ENCODE measurements at regions not wholly inside any gene's neighbourhood (a gene's known extent, or its start where the extent isn't known, plus 50 kb on each side); places are given as distances from the start of the nearest gene placed in this dataset.

GRCh38 chr1:59045137-59045536 is 251.8 kb upstream of the FGGY start:
- Histone ChIP-seq H3K9me3 (ENCODE audit: control insufficient read depth, low read length) (no peaks in the 10 kb centered on the region), H3K27ac (ENCODE audit: insufficient read depth, low read length, poor library complexity, severe bottlenecking) (no peak overlapping the region), H3K4me3 (ENCODE audit: insufficient read depth, low read depth, low read length, poor library complexity, severe bottlenecking) (no peak overlapping the region), H3K27me3 (replicated peaks; ENCODE audit: control insufficient read depth, insufficient read depth, low read length, poor library complexity, severe bottlenecking) (no peaks in the 10 kb centered on the region), H3K36me3 (ENCODE audit: control insufficient read depth, insufficient read depth, low read length) (no peaks in the 10 kb centered on the region), H3K4me1 (ENCODE audit: control insufficient read depth, insufficient read depth, low read length, poor library complexity, severe bottlenecking) (peaks cover 19% of the 10 kb centered on the region)
- no peak for DNase-seq

DNA sequence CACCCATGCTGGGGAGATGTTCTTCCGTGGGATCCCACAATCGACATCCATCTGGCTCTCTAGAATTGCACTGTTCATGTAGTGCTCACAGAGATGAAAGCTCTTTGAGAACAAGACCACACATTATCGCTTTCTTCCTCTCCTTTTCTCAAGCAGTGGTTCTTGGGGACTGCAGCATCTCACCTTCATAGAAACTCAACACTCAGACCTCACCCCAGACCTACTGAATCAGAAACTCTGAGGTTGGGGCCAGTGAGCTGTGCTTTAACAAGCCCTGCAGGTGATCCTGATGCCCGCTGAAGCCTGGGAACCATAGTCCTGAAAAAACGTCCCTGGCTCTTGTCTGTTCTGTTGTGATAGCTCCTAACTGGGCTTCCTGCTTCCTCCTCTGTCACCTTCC is 251.3 kb upstream of the FGGY start:
- no peaks in the 10 kb centered on the region for H3K36me3 ChIP-seq (ENCODE audit: control insufficient read depth, insufficient read depth, low read length)
- H3K4me1 ChIP-seq (ENCODE audit: control insufficient read depth, insufficient read depth, low read length, poor library complexity, severe bottlenecking): peaks cover 19% of the 10 kb centered on the region
- H3K9me3 ChIP-seq (ENCODE audit: control insufficient read depth, low read length): no peaks in the 10 kb centered on the region
- no peaks in the 10 kb centered on the region for H3K27me3 ChIP-seq (replicated peaks; ENCODE audit: control insufficient read depth, insufficient read depth, low read length, poor library complexity, severe bottlenecking)
- no peak overlapping the region for H3K4me3 ChIP-seq (ENCODE audit: insufficient read depth, low read depth, low read length, poor library complexity, severe bottlenecking)
- no peak for DNase-seq
- H3K27ac ChIP-seq (ENCODE audit: insufficient read depth, low read length, poor library complexity, severe bottlenecking): no peak overlapping the region

- no peak overlapping the region for H3K27ac ChIP-seq (ENCODE audit: insufficient read depth, low read length, poor library complexity, severe bottlenecking)
These were observed 250.8 kb upstream of the FGGY start for GRCh38 chr1:59046134-59046533.

DNA sequence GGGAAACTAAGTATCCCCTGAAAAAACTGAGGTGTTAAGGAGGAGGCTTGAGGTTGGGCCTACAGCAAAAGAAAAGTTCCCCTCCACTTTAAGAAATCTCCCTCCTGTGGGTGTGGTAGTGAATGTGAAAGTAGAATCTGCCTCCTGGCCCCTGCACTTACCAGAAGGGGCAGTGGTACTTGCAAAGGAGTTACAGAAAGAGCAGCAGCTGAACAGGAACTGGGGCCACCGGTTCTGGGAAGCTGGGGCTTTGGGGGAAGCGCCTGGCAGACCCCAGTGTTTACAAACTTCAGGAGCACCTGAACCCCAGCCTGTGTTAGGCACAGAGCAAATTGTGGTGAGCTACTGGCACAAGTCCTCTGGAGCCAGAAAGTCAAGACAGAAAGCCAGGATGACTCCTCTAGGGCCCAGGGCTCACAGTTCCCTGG is 250.2 kb upstream of the FGGY start:
- DNase-seq: no peak
- H3K4me1 ChIP-seq (ENCODE audit: control insufficient read depth, insufficient read depth, low read length, poor library complexity, severe bottlenecking): peaks cover 19% of the 10 kb centered on the region
- no peaks in the 10 kb centered on the region for H3K27me3 ChIP-seq (replicated peaks; ENCODE audit: control insufficient read depth, insufficient read depth, low read length, poor library complexity, severe bottlenecking)
- no peak overlapping the region for H3K4me3 ChIP-seq (ENCODE audit: insufficient read depth, low read depth, low read length, poor library complexity, severe bottlenecking)
- H3K9me3 ChIP-seq (ENCODE audit: control insufficient read depth, low read length): no peaks in the 10 kb centered on the region
- no peaks in the 10 kb centered on the region for H3K36me3 ChIP-seq (ENCODE audit: control insufficient read depth, insufficient read depth, low read length)
- no peak overlapping the region for H3K27ac ChIP-seq (ENCODE audit: insufficient read depth, low read length, poor library complexity, severe bottlenecking)

More at GRCh38 chr1:59046134-59046533, 250.8 kb upstream of the FGGY start:
- no peak for DNase-seq
- Histone ChIP-seq H3K27me3 (replicated peaks; ENCODE audit: control insufficient read depth, insufficient read depth, low read length, poor library complexity, severe bottlenecking) (no peaks in the 10 kb centered on the region), H3K9me3 (ENCODE audit: control insufficient read depth, low read length) (no peaks in the 10 kb centered on the region), H3K4me3 (ENCODE audit: insufficient read depth, low read depth, low read length, poor library complexity, severe bottlenecking) (no peak overlapping the region), H3K4me1 (ENCODE audit: control insufficient read depth, insufficient read depth, low read length, poor library complexity, severe bottlenecking) (peaks cover 19% of the 10 kb centered on the region), H3K36me3 (ENCODE audit: control insufficient read depth, insufficient read depth, low read length) (no peaks in the 10 kb centered on the region)

GRCh38 chr1:59051007-59051406 is 245.9 kb upstream of the FGGY start:
- H3K36me3 ChIP-seq (ENCODE audit: control insufficient read depth, insufficient read depth, low read length): no peaks in the 10 kb centered on the region
- peaks cover 5% of the 10 kb centered on the region for H3K4me1 ChIP-seq (ENCODE audit: control insufficient read depth, insufficient read depth, low read length, poor library complexity, severe bottlenecking)

DNA sequence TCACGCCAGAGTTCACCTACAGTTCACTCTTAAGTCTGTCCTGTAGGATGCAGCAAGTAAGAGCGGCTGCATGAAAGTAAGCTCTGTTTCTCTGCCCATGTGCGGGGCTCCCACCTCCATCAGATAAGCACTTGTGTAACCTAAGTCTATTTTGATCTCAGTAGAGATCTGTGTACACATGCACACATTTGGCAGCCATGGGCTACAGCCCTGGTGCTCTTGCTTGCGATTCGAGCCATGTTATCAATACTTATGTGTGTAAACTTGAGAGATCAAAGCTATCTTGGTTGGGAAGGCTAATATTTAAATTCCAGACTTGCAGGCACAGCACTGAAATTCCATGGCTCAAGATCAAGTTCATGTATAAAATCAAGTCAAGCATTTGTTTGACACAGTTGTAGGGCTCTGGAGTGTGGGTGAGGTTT is 244.7 kb upstream of the FGGY start:
- Histone ChIP-seq H3K4me3 (ENCODE audit: insufficient read depth, low read depth, low read length, poor library complexity, severe bottlenecking) (no peak overlapping the region), H3K27me3 (replicated peaks; ENCODE audit: control insufficient read depth, insufficient read depth, low read length, poor library complexity, severe bottlenecking) (no peaks in the 10 kb centered on the region), H3K27ac (ENCODE audit: insufficient read depth, low read length, poor library complexity, severe bottlenecking) (no peak overlapping the region), H3K36me3 (ENCODE audit: control insufficient read depth, insufficient read depth, low read length) (no peaks in the 10 kb centered on the region), H3K9me3 (ENCODE audit: control insufficient read depth, low read length) (no peaks in the 10 kb centered on the region), H3K4me1 (ENCODE audit: control insufficient read depth, insufficient read depth, low read length, poor library complexity, severe bottlenecking) (no peaks in the 10 kb centered on the region)
- no peak for DNase-seq

More at GRCh38 chr1:59051007-59051406, 245.9 kb upstream of the FGGY start:
- Histone ChIP-seq H3K4me3 (ENCODE audit: insufficient read depth, low read depth, low read length, poor library complexity, severe bottlenecking) (no peak overlapping the region), H3K27ac (ENCODE audit: insufficient read depth, low read length, poor library complexity, severe bottlenecking) (no peak overlapping the region), H3K9me3 (ENCODE audit: control insufficient read depth, low read length) (no peaks in the 10 kb centered on the region), H3K27me3 (replicated peaks; ENCODE audit: control insufficient read depth, insufficient read depth, low read length, poor library complexity, severe bottlenecking) (no peaks in the 10 kb centered on the region)
- DNase-seq: no peak

- Histone ChIP-seq H3K4me3 (ENCODE audit: insufficient read depth, low read depth, low read length, poor library complexity, severe bottlenecking) (no peak overlapping the region), H3K27ac (ENCODE audit: insufficient read depth, low read length, poor library complexity, severe bottlenecking) (no peak overlapping the region), H3K36me3 (ENCODE audit: control insufficient read depth, insufficient read depth, low read length) (no peaks in the 10 kb centered on the region), H3K4me1 (ENCODE audit: control insufficient read depth, insufficient read depth, low read length, poor library complexity, severe bottlenecking) (no peaks in the 10 kb centered on the region), H3K27me3 (replicated peaks; ENCODE audit: control insufficient read depth, insufficient read depth, low read length, poor library complexity, severe bottlenecking) (no peaks in the 10 kb centered on the region), H3K9me3 (ENCODE audit: control insufficient read depth, low read length) (no peaks in the 10 kb centered on the region)
- DNase-seq: no peak
These were observed 242.7 kb upstream of the FGGY start for GRCh38 chr1:59054172-59054571.

DNA sequence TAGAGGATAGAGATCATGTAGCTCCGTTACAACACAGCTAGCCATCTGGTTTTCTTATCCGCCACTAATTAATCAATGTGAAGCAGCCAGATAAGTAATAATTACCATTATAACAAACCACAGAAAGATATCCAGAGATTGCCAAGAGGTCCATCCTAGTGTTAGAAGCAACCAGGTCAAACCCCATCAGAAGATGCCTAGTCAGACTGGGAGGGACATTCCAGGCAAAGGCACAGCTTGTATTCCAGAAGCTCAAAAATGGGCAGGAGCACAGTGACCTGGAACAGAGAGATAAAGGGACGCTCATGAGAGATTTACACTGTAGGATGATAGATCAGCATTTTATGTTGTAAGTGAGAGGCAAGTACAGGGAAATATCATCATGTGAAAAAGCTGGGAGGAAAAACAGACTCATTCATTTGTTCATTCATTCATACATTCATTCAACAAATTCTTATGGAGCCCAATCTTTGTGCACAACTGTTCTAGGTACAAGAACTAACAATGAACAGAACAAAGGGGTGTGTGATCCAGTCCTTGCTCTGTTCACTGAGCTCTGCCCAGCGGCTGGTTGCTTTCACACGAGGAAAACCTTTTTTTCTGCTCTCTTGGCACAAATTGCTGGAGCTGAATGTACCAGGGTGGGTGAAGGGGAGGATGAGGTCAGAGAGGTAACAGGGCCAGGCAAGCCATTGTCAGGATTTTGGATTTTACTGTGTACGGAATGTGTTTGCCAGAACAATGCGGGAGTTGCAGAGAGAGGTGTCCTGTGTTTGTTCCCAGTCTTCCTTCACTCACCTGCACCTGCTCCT is 240.8 kb upstream of the FGGY start:
- DNase-seq: no peak
- no peaks in the 10 kb centered on the region for H3K27me3 ChIP-seq (replicated peaks; ENCODE audit: control insufficient read depth, insufficient read depth, low read length, poor library complexity, severe bottlenecking)
- H3K9me3 ChIP-seq (ENCODE audit: control insufficient read depth, low read length): no peaks in the 10 kb centered on the region
- no peak overlapping the region for H3K4me3 ChIP-seq (ENCODE audit: insufficient read depth, low read depth, low read length, poor library complexity, severe bottlenecking)
- no peaks in the 10 kb centered on the region for H3K4me1 ChIP-seq (ENCODE audit: control insufficient read depth, insufficient read depth, low read length, poor library complexity, severe bottlenecking)
- H3K36me3 ChIP-seq (ENCODE audit: control insufficient read depth, insufficient read depth, low read length): no peaks in the 10 kb centered on the region
- no peak overlapping the region for H3K27ac ChIP-seq (ENCODE audit: insufficient read depth, low read length, poor library complexity, severe bottlenecking)

DNA sequence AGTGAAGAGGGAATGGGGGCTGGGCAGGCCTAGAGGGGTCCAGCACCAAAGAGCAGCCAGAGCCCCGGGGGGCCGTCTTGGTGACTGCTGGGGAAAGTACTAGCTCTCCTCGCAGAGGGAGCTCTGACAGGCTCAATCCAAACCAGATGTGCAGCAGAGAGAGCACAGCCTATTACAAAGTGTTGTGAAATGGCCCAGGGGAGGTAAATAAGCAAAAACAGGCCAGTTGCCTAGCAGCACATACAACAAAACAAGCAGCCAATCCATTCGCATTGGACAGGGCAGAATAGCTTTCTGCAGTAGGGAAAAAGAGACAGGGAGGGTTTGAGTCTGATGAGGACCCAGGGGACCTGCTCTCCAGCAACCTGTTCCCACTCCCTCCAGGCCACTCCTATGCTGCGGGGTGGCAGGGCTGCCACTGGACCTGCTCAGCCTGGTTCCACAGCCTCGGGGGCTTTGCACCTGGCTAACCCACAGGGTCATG is 239.6 kb upstream of the FGGY start:
- Histone ChIP-seq H3K4me3 (ENCODE audit: insufficient read depth, low read depth, low read length, poor library complexity, severe bottlenecking) (no peak overlapping the region), H3K4me1 (ENCODE audit: control insufficient read depth, insufficient read depth, low read length, poor library complexity, severe bottlenecking) (no peaks in the 10 kb centered on the region), H3K27ac (ENCODE audit: insufficient read depth, low read length, poor library complexity, severe bottlenecking) (no peak overlapping the region), H3K9me3 (ENCODE audit: control insufficient read depth, low read length) (no peaks in the 10 kb centered on the region), H3K36me3 (ENCODE audit: control insufficient read depth, insufficient read depth, low read length) (no peaks in the 10 kb centered on the region), H3K27me3 (replicated peaks; ENCODE audit: control insufficient read depth, insufficient read depth, low read length, poor library complexity, severe bottlenecking) (no peaks in the 10 kb centered on the region)
- no peak for DNase-seq

DNA sequence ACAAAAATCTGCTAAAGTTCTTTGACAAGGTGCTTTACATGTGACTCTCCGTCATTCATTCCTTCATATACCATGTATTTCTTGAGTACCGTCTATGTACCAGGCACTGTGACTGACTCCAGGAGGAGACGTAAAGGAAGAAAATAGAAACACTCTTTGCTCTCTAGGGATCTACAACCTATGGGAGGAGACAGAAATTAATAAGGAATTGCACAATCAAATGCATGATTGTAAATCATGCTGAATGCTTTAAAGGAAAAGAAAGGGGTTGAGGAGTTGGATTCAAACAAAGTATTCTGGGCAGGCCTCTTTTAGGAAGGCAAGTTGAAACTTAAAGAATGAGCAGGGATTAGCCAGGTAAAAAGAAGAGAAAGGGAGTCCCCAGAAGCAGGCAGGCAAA is 239.1 kb upstream of the FGGY start:
- Histone ChIP-seq H3K36me3 (ENCODE audit: control insufficient read depth, insufficient read depth, low read length) (no peaks in the 10 kb centered on the region), H3K27ac (ENCODE audit: insufficient read depth, low read length, poor library complexity, severe bottlenecking) (no peak overlapping the region), H3K4me3 (ENCODE audit: insufficient read depth, low read depth, low read length, poor library complexity, severe bottlenecking) (no peak overlapping the region), H3K9me3 (ENCODE audit: control insufficient read depth, low read length) (no peaks in the 10 kb centered on the region), H3K27me3 (replicated peaks; ENCODE audit: control insufficient read depth, insufficient read depth, low read length, poor library complexity, severe bottlenecking) (no peaks in the 10 kb centered on the region), H3K4me1 (ENCODE audit: control insufficient read depth, insufficient read depth, low read length, poor library complexity, severe bottlenecking) (no peaks in the 10 kb centered on the region)
- no peak for DNase-seq
